IMR-90 (cell line): ENCODE measurements at regions not wholly inside any gene's neighbourhood (a gene's known extent, or its start where the extent isn't known, plus 50 kb on each side); places are given as distances from the start of the nearest gene placed in this dataset.

Experiments
- ATAC-seq: fragments of 200-7000 bp; cut with Tn5 transposase; 2 replicates; pipeline ENCODE4 v1.9.1; 2020; ENCODE audit warnings: low read depth, mild to moderate bottlenecking, moderate library complexity
- BruUV-seq: library from RNA; stranded (reverse); fragments of 400-500 nt; replicated peaks from 2 replicates; lab custom pipeline; 2021; lab: Mats Ljungman, UMichigan
- CTCF ChIA-PET: fragments of 300-600 bp; formaldehyde crosslinking; extraction: SDS; loops from one replicate; lab custom pipeline; 2021; ENCODE audit warnings: antibody characterized with exemption; lab: Yijun Ruan, JAX
- POLR2A ChIA-PET: fragments of 300-600 bp; sonication (Branson Sonifier 250); formaldehyde crosslinking; loops from one replicate; lab custom pipeline; 2022; ENCODE audit warnings: antibody characterized with exemption; ENCODE audit not compliant: unreplicated experiment; lab: Charles Lee
- DNase-seq: peaks from one replicate; pipeline ENCODE4 v3.0.0; 2013
- H2AFZ ChIP-seq: replicated peaks from 2 replicates; pipeline ENCODE3; 2013; ENCODE audit warnings: low read length, mild to moderate bottlenecking; ENCODE audit not compliant: poor library complexity
- H2AK5ac ChIP-seq: 2 replicates; pipeline ENCODE4 v1.6.1; 2013; ENCODE audit warnings: low read depth, low read length, inconsistent platforms
- H2AK9ac ChIP-seq: replicated peaks from 2 replicates; pipeline ENCODE3; 2013; ENCODE audit warnings: mild to moderate bottlenecking, low read depth, low read length, moderate library complexity; ENCODE audit not compliant: poor library complexity
- H2BK120ac ChIP-seq: 2 replicates; pipeline ENCODE4 v1.6.1; 2013; ENCODE audit warnings: low read depth, low read length, inconsistent platforms
- H2BK15ac ChIP-seq: 3 replicates; pipeline ENCODE4 v1.6.1; 2013; ENCODE audit warnings: low read depth, low read length, inconsistent platforms
- H2BK20ac ChIP-seq: 2 replicates; pipeline ENCODE4 v1.6.1; 2013; ENCODE audit warnings: low read depth, mild to moderate bottlenecking, inconsistent platforms, low read length, moderate library complexity
- H2BK5ac ChIP-seq: 2 replicates; pipeline ENCODE4 v1.6.1; 2013; ENCODE audit warnings: mild to moderate bottlenecking, low read depth, low read length, inconsistent platforms; ENCODE audit not compliant: poor library complexity, severe bottlenecking
- H3K14ac ChIP-seq: replicated peaks from 2 replicates; pipeline ENCODE4 v1.6.1; 2013; ENCODE audit warnings: low read depth, low read length, inconsistent platforms
- H3K18ac ChIP-seq: 2 replicates; pipeline ENCODE4 v1.6.1; 2013; ENCODE audit warnings: low read depth, low read length, control low read depth
- H3K23ac ChIP-seq: 2 replicates; pipeline ENCODE4 v1.6.1; 2013; ENCODE audit warnings: low read depth, low read length, inconsistent platforms
- H3K27ac ChIP-seq: 2 replicates; pipeline ENCODE4 v1.5.1; 2013; ENCODE audit warnings: mild to moderate bottlenecking, control low read depth, low read length; ENCODE audit not compliant: insufficient read depth
- H3K27me3 ChIP-seq: 2 replicates; pipeline ENCODE4 v1.6.1; 2013; ENCODE audit warnings: low read length; ENCODE audit not compliant: control insufficient read depth, insufficient read depth
- H3K36me3 ChIP-seq: 2 replicates; pipeline ENCODE4 v1.6.1; 2013; ENCODE audit warnings: low read length, mixed read lengths; ENCODE audit not compliant: control insufficient read depth, insufficient read depth
- H3K4ac ChIP-seq: 2 replicates; pipeline ENCODE4 v1.6.1; 2013; ENCODE audit warnings: low read depth, low read length, inconsistent platforms
- H3K4me1 ChIP-seq: 2 replicates; pipeline ENCODE4 v1.6.1; 2013; ENCODE audit warnings: low read length, mixed read lengths; ENCODE audit not compliant: control insufficient read depth, insufficient read depth
- H3K4me2 ChIP-seq: 2 replicates; pipeline ENCODE4 v1.6.1; 2013; ENCODE audit warnings: low read depth, mild to moderate bottlenecking, control low read depth, low read length, moderate library complexity
- H3K4me3 ChIP-seq: 2 replicates; pipeline ENCODE4 v1.5.1; 2013; ENCODE audit warnings: low read depth, mild to moderate bottlenecking, control low read depth, low read length, moderate library complexity; ENCODE audit not compliant: insufficient read depth
- H3K56ac ChIP-seq: 2 replicates; pipeline ENCODE4 v1.6.1; 2013; ENCODE audit warnings: low read length, inconsistent platforms; ENCODE audit not compliant: insufficient read depth; ENCODE audit errors: extremely low read depth
- H3K79me1 ChIP-seq, 2 experiments: 2 replicates each; pipeline ENCODE4 v1.6.1; 2013; ENCODE audit warnings: low read length in 2 of 2, inconsistent platforms in 1 of 2, low read depth in 1 of 2
- H3K9ac ChIP-seq: 2 replicates; pipeline ENCODE4 v1.6.1; 2013; ENCODE audit warnings: low read depth, low read length, control low read depth
- H3K9me1 ChIP-seq: 2 replicates; pipeline ENCODE4 v1.6.1; 2013; ENCODE audit warnings: low read length, inconsistent platforms; ENCODE audit not compliant: insufficient read depth
- H3K9me3 ChIP-seq: 2 replicates; pipeline ENCODE4 v1.6.1; 2013; ENCODE audit warnings: low read length; ENCODE audit not compliant: control insufficient read depth, insufficient read depth
- H4K20me1 ChIP-seq: 2 replicates; pipeline ENCODE4 v1.6.1; 2013; ENCODE audit warnings: low read length, inconsistent platforms; ENCODE audit not compliant: insufficient read depth
- H4K5ac ChIP-seq: 2 replicates; pipeline ENCODE4 v1.6.1; 2013; ENCODE audit warnings: mild to moderate bottlenecking, low read depth, low read length, control low read depth
- H4K8ac ChIP-seq, 2 experiments: 2 replicates each; pipeline ENCODE4 v1.6.1; 2013; ENCODE audit warnings: low read depth in 2 of 2, low read length in 2 of 2, control low read depth in 1 of 2, inconsistent platforms in 1 of 2
- H4K91ac ChIP-seq: 2 replicates; pipeline ENCODE4 v1.6.1; 2013; ENCODE audit warnings: low read depth, low read length, inconsistent platforms; ENCODE audit not compliant: insufficient read depth
- CEBPB ChIP-seq: IDR thresholded peaks from 2 replicates; pipeline ENCODE4 v1.6.1; 2012; ENCODE audit warnings: low read depth, low read length, improper control_type of control experiment
- CTCF ChIP-seq: conservative IDR thresholded peaks from 2 replicates; pipeline ENCODE4 v1.5.1; 2012; ENCODE audit warnings: mild to moderate bottlenecking, low read depth, low read length, improper control_type of control experiment
- ELK1 ChIP-seq: fragments of 150-350 bp; IDR thresholded peaks from 2 replicates; pipeline ENCODE4 v1.6.1; 2016; ENCODE audit warnings: low read depth, mild to moderate bottlenecking, low read length, moderate library complexity, borderline replicate concordance
- MAFK ChIP-seq: IDR thresholded peaks from 2 replicates; pipeline ENCODE4 v1.6.1; 2012; ENCODE audit warnings: low read depth, low read length, improper control_type of control experiment
- MAZ ChIP-seq: IDR thresholded peaks from 2 replicates; pipeline ENCODE4 v1.6.1; 2012; ENCODE audit warnings: low read depth, mild to moderate bottlenecking, low read length, improper control_type of control experiment, moderate library complexity, borderline replicate concordance
- MXI1 ChIP-seq: IDR thresholded peaks from 2 replicates; pipeline ENCODE4 v1.6.1; 2012; ENCODE audit warnings: low read depth, mild to moderate bottlenecking, low read length, moderate library complexity, borderline replicate concordance
- NFE2L2 ChIP-seq: fragments of 150-350 bp; IDR thresholded peaks from 2 replicates; pipeline ENCODE4 v1.6.1; 2016; ENCODE audit warnings: low read depth, mild to moderate bottlenecking, low read length
- POLR2A ChIP-seq: IDR thresholded peaks from 2 replicates; pipeline ENCODE4 v1.6.1; 2012; ENCODE audit warnings: mild to moderate bottlenecking, low read depth, low read length
- RCOR1 ChIP-seq: IDR thresholded peaks from 2 replicates; pipeline ENCODE4 v1.6.1; 2012; ENCODE audit warnings: mild to moderate bottlenecking, low read length, improper control_type of control experiment; ENCODE audit not compliant: insufficient replicate concordance
- SMC3 ChIP-seq: fragments of 150-350 bp; IDR thresholded peaks from 2 replicates; pipeline ENCODE4 v1.6.1; 2016; ENCODE audit warnings: low read depth, mild to moderate bottlenecking, antibody characterized with exemption, low read length, moderate library complexity
- USF2 ChIP-seq: fragments of 150-350 bp; IDR thresholded peaks from 2 replicates; pipeline ENCODE4 v1.6.1; 2017; ENCODE audit warnings: mild to moderate bottlenecking, antibody characterized with exemption, low read length, low read depth
- dilution Hi-C: fragments of 300-500 bp; cut with HindIII; formaldehyde crosslinking; loops from one replicate; pipeline ENCODE4 v1.14.3; 2018; ENCODE audit warnings: low sequenced_read_pairs; ENCODE audit not compliant: unreplicated experiment
- in situ Hi-C: fragments of 300-500 bp; cut with MboI; formaldehyde crosslinking; loops from 3 replicates; pipeline ENCODE4 v1.14.3; 2019; ENCODE audit warnings: low sequenced_read_pairs, inconsistent platforms, mixed read lengths
- intact Hi-C: fragments of 100-400 bp; cut with micrococcal nuclease; formaldehyde crosslinking; loops from 2 replicates; pipeline ENCODE4 v1.10.0; 2022

- Histone ChIP-seq H3K56ac (no peak overlapping the region), H2BK20ac (no peak overlapping the region), H3K18ac (no peak overlapping the region), H2AK5ac (no peak overlapping the region), H4K91ac (no peak overlapping the region), H3K9me1 (no peaks in the 10 kb centered on the region), H2BK5ac (no peak overlapping the region), H3K4me3 (no peak overlapping the region), H2BK120ac (no peak overlapping the region), H4K8ac (no peak overlapping the region), H4K5ac (no peak overlapping the region), H3K4ac (no peak overlapping the region), H3K36me3 (no peaks in the 10 kb centered on the region), H3K27ac (no peak overlapping the region), H3K4me1 (no peaks in the 10 kb centered on the region), H3K23ac (no peak overlapping the region), H3K4me2 (no peak overlapping the region), H3K9ac (no peak overlapping the region), H2AK9ac (no peak overlapping the region), H3K14ac (no peak overlapping the region), H4K20me1 (no peaks in the 10 kb centered on the region), H3K27me3 (no peaks in the 10 kb centered on the region), H2AFZ (no peak overlapping the region), H2BK15ac (no peak overlapping the region), H3K79me1 (no peaks in the 10 kb centered on the region), H3K9me3 (no peaks in the 10 kb centered on the region; the same call in 1 of the 2 replicates)
- dilution Hi-C loops: no loop called here
- ChIA-PET POLR2A (no interaction called here), CTCF (no interaction called here)
- DNase-seq (no peak), ATAC-seq (no peak)
- in situ Hi-C loops: no loop called here
- no TSS peak for BruUV-seq
- intact Hi-C loops: no loop called here
- TF ChIP-seq USF2 (no peak), NFE2L2 (no peak), MAFK (no peak), SMC3 (no peak), MAZ (no peak), MXI1 (no peak), POLR2A (no peak), CEBPB (no peak), RCOR1 (no peak), CTCF (no peak), ELK1 (no peak)
Measured at GRCh38 chr15:49789436-49789835, 168.6 kb downstream of the DTWD1 start.
